RPMI8226 (cell line): ENCODE measurements at regions not wholly inside any gene's neighbourhood (a gene's known extent, or its start where the extent isn't known, plus 50 kb on each side); places are given as distances from the start of the nearest gene placed in this dataset.
A peak's percentile ranks its signal among the peaks of the same experiment; 100 is the strongest.
"Not testable (repeated sequence)": the region's sequence is repeated elsewhere in the genome, so short reads cannot be mapped to it uniquely, and the experiment has no call there.

Experiments used
- DNase-seq: peaks from one replicate; pipeline ENCODE4 v3.0.0-alpha.2; 2015

- no peak for DNase-seq
These were observed 50.1 kb upstream of the BCL6 start for GRCh38 chr3:187795207-187795960.

- no peak for DNase-seq
These were observed 52.9 kb upstream of the BCL6 start for GRCh38 chr3:187798126-187798525.

- no peak for DNase-seq
These were observed 53.6 kb upstream of the BCL6 start for GRCh38 chr3:187798531-187799530.

- peak; percentile 22 for DNase-seq
These were observed 54.8 kb upstream of the BCL6 start for GRCh38 chr3:187799942-187800641.

- no peak for DNase-seq
These were observed 55.9 kb upstream of the BCL6 start for GRCh38 chr3:187801152-187801551.

- DNase-seq: no peak
These were observed 57.1 kb upstream of the BCL6 start for GRCh38 chr3:187802203-187802927.

GRCh38 chr3:187802928-187803259 lies 57.6 kb upstream of the BCL6 start:
- no peak for DNase-seq

GRCh38 chr3:187804120-187804744 lies 59.0 kb upstream of the BCL6 start:
- no peak for DNase-seq

- no peak for DNase-seq
These were observed 59.5 kb upstream of the BCL6 start for GRCh38 chr3:187804745-187805121.

- no peak for DNase-seq
These were observed 60.5 kb upstream of the BCL6 start for GRCh38 chr3:187805774-187806173.

- DNase-seq: no peak
These were observed 62.0 kb upstream of the BCL6 start for GRCh38 chr3:187807086-187807862.

GRCh38 chr3:187808527-187808895 lies 63.2 kb upstream of the BCL6 start:
- no peak for DNase-seq

- no peak for DNase-seq
These were observed 64.3 kb upstream of the BCL6 start for GRCh38 chr3:187809612-187809991.

GRCh38 chr3:187810021-187810446 lies 64.8 kb upstream of the BCL6 start:
- no peak for DNase-seq

- no peak for DNase-seq
These were observed 66.5 kb upstream of the BCL6 start for GRCh38 chr3:187811585-187812250.

- DNase-seq: no peak
These were observed 67.2 kb upstream of the BCL6 start for GRCh38 chr3:187812496-187812895.

GRCh38 chr3:187813198-187813597 lies 67.9 kb upstream of the BCL6 start:
- no peak for DNase-seq

GRCh38 chr3:187817766-187818165 lies 72.5 kb upstream of the BCL6 start:
- not testable (repeated sequence) for DNase-seq

- no peak for DNase-seq
These were observed 76.5 kb upstream of the BCL6 start for GRCh38 chr3:187821616-187822317.

GRCh38 chr3:187822402-187822801 lies 77.1 kb upstream of the BCL6 start:
- DNase-seq: no peak
